ENCODE measurements at regions not wholly inside any gene's neighbourhood (a gene's known extent, or its start where the extent isn't known, plus 50 kb on each side); places are given as distances from the start of the nearest gene placed in this dataset.

- Histone ChIP-seq H3K9me3 (no peaks in the 10 kb centered on the region), H3K36me3 (ENCODE audit: insufficient read depth in 1 of 2, low read depth in 1 of 2) (no peaks in the 10 kb centered on the region), H3K4me1 (no peaks in the 10 kb centered on the region), H3K4me3 (no peak overlapping the region), H3K27me3 (ENCODE audit: insufficient read depth in 3 of 3, low read length in 2 of 3) (no peaks in the 10 kb centered on the region), H3K27ac (no peak overlapping the region)
- 71 to 76% (median 74%) methylated on average over 3 of the region's 3 CpGs for WGBS, 3 donors
- DNase-seq (no peak), ATAC-seq (no peak)
- intact Hi-C loops (cut with DNase I): loop anchor here in 1 of 2 donors (5.0 kb wide), 1 partner anchor 1294 kb away; no protein-coding TSS in a partner anchor
- TF ChIP-seq, protein P1, sequence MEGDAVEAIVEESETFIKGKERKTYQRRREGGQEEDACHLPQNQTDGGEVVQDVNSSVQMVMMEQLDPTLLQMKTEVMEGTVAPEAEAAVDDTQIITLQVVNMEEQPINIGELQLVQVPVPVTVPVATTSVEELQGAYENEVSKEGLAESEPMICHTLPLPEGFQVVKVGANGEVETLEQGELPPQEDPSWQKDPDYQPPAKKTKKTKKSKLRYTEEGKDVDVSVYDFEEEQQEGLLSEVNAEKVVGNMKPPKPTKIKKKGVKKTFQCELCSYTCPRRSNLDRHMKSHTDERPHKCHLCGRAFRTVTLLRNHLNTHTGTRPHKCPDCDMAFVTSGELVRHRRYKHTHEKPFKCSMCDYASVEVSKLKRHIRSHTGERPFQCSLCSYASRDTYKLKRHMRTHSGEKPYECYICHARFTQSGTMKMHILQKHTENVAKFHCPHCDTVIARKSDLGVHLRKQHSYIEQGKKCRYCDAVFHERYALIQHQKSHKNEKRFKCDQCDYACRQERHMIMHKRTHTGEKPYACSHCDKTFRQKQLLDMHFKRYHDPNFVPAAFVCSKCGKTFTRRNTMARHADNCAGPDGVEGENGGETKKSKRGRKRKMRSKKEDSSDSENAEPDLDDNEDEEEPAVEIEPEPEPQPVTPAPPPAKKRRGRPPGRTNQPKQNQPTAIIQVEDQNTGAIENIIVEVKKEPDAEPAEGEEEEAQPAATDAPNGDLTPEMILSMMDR (IDR thresholded peaks at IDR 0.05): no peak
Measured at GRCh38 chr9:108755979-108756378, 99.8 kb downstream of the ACTL7B start.

DNA sequence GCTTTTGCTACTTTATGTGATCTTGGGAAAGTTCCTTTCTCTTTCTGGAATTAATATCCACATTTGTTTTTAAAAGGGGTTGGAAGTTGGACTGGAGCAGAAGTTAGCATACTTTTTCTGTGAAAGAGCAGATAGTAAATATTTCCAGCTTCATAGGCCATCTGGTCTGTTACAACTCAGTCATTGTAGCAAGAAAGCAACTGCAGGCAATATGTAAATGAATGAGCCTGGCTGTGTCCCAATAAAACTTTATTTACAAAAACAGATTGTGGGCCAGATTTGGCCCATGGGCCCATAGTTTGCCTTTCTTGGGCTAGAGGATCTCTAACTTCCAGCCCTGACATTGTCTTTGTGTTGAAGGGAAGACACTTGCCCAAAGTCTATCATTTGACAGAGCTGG lies 104.4 kb downstream of the ACTL7B start:
- DNase-seq: no peak
- Histone ChIP-seq H3K27ac (no peak overlapping the region), H3K9me3 (no peaks in the 10 kb centered on the region), H3K4me3 (no peak overlapping the region), H3K27me3 (ENCODE audit: insufficient read depth in 3 of 3, low read length in 2 of 3) (no peaks in the 10 kb centered on the region), H3K36me3 (ENCODE audit: insufficient read depth in 1 of 2, low read depth in 1 of 2) (no peaks in the 10 kb centered on the region), H3K4me1 (no peaks in the 10 kb centered on the region)
- ATAC-seq: no peak
- intact Hi-C loops (cut with DNase I): no loop called here
- TF ChIP-seq, protein P1 (IDR thresholded peaks at IDR 0.05): no peak

DNA sequence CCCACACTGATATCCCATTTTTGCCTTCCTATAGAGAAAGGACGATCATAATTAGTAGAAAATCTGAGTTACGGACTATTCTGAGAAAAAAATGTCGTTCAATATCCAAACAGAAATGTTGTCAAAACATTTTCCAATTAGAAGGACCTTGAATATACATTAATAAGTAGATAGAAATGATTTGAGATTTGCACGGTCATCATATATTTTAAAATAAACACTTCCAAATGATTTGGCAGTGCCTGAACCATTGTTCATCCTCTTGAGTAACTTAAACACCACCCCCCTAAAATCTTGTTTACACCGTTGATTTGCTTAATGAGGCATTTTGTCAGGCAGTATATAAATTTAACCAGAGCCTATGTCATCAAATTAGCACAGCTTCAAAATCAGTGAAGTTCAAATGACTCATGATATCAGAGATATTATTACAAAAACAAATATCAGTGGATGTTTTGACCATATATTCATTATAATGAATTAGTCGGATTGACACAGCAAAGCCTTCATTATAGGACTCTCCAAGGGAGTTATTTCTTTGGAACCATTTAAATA lies 105.0 kb downstream of the ACTL7B start:
- no peaks in the 10 kb centered on the region for H3K36me3 ChIP-seq (ENCODE audit: insufficient read depth in 1 of 2, low read depth in 1 of 2)
- DNase-seq: no peak
- no peak for ATAC-seq
- intact Hi-C loops (cut with DNase I): no loop called here
- H3K4me1 ChIP-seq: no peaks in the 10 kb centered on the region
- H3K27ac ChIP-seq: no peak overlapping the region
- 74 to 80% (median 75%) methylated on average over 6 of the region's 6 CpGs for WGBS, 3 donors
- no peak overlapping the region for H3K4me3 ChIP-seq
- no peaks in the 10 kb centered on the region for H3K9me3 ChIP-seq
- TF ChIP-seq, protein P1 (IDR thresholded peaks at IDR 0.05): no peak
- no peaks in the 10 kb centered on the region for H3K27me3 ChIP-seq (ENCODE audit: insufficient read depth in 3 of 3, low read length in 2 of 3)

DNA sequence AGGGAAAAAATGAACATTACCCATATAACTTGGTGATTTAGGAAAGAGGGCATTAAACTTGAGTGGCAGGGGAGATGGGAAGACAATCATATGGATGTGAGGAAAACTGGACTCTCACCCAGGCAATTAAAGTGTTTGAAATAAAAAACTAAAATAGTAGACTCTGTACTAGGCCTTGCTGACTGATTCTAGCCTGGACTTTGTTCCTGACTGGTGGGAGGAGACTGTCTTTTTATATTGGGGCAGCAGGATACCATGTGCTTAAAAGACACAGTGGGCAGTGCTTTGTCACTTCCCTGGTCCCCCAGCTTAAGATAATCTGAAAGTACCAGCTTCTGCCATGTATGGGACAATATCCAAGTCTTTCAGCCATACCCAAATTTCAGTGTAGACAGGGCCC lies 107.0 kb downstream of the ACTL7B start:
- no peak for ATAC-seq
- intact Hi-C loops (cut with DNase I): no loop called here

DNA sequence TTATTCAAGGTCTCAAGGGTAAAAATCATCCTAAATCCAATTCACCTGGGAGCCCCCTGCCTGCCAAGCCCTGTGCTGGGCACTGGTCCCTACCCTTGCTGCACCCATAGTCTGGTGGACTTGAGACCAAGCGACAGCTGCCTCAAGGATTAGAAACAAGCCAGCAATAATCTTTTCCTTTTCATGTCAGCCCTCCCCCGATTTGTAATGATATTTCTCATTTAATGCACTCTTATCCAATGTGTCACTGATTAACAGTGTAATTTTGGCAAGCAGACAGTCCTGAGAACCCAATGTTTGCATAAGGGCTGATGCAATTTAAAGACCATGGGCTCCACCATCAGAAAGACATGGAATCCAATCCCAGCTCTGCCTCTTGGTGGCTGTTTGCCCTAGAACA lies 108.9 kb downstream of the ACTL7B start:
- no peak for DNase-seq
- 52 to 67% (median 64%) methylated on average over 2 of the region's 2 CpGs for WGBS, 3 donors
- ATAC-seq: no peak
- TF ChIP-seq, protein P1 (IDR thresholded peaks at IDR 0.05): no peak
- Histone ChIP-seq H3K9me3 (no peaks in the 10 kb centered on the region), H3K4me1 (no peaks in the 10 kb centered on the region), H3K27ac (no peak overlapping the region), H3K4me3 (no peak overlapping the region), H3K27me3 (ENCODE audit: insufficient read depth in 3 of 3, low read length in 2 of 3) (no peaks in the 10 kb centered on the region), H3K36me3 (ENCODE audit: insufficient read depth in 1 of 2, low read depth in 1 of 2) (no peaks in the 10 kb centered on the region)
- intact Hi-C loops (cut with DNase I): no loop called here

More for the DNA sequence above, 107.0 kb downstream of the ACTL7B start:
- Histone ChIP-seq H3K4me1 (no peaks in the 10 kb centered on the region), H3K9me3 (no peaks in the 10 kb centered on the region), H3K4me3 (no peak overlapping the region), H3K27ac (no peak overlapping the region), H3K27me3 (ENCODE audit: insufficient read depth in 3 of 3, low read length in 2 of 3) (no peaks in the 10 kb centered on the region), H3K36me3 (ENCODE audit: insufficient read depth in 1 of 2, low read depth in 1 of 2) (no peaks in the 10 kb centered on the region)
- TF ChIP-seq, protein P1 (IDR thresholded peaks at IDR 0.05): no peak
- no peak for DNase-seq
